ENCODE measurements at regions not wholly inside any gene's neighbourhood (a gene's known extent, or its start where the extent isn't known, plus 50 kb on each side); places are given as distances from the start of the nearest gene placed in this dataset.
"Not testable (repeated sequence)": the region's sequence is repeated elsewhere in the genome, so short reads cannot be mapped to it uniquely, and the experiment has no call there.

DNA sequence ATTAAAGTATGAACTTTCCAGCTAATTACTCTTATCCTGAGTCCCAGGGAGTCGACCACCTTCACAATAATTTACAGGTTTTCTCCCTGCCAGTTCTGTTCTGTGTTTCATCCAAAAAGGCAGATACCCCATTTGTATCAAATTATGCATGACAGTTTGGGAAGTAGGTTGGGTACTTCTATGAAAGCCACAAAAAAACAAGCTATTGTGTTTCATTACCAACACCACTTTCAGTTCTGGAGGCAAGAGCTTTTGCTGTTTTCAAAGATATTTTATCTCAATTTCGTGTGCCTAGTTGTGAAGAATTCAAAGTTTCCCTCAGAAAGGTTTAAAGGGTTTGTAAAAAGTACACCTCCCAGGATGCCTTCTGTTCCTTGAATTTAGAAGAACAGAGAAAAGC lies 557.4 kb downstream of the FLRT2 start:
- DNase-seq = no peak

DNA sequence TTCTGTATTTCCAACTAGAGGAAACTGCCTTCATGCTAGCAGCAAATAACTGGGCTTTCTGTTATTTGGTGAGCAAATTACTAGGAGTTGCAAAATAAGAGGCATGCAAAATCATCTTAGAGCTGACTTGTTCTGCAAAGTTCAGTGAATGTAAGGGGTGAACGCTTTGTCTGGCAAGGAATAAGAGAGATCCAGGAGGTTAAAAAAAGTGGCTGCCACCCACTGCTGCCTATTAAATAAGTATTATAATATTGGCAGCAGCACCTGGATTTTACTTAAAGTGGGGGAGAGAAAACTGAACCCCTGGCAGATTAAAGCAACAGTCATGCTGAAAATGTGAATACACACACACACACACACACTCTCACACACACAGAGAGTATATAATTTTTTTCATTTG lies 557.0 kb downstream of the FLRT2 start:
- DNase-seq = peak; percentile 6

DNA sequence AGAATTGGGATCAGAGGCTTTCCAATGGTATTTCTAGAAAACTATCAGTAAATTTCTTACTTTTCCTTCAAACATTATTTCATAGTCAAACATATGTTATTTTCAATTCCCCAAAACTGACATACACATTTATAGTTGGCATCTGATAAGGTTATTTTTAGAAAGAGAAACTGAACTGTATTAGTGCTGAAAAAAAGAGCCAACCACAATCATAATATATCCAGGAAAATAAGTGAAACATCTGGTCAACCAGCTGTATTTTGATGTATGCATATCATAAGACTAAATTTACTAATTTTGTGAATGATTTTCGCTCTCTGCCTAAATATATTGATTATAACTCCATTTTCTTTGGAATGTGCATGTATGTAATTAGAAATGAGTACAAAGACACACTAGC lies 554.2 kb downstream of the FLRT2 start:
- peak; percentile 41 for DNase-seq

DNA sequence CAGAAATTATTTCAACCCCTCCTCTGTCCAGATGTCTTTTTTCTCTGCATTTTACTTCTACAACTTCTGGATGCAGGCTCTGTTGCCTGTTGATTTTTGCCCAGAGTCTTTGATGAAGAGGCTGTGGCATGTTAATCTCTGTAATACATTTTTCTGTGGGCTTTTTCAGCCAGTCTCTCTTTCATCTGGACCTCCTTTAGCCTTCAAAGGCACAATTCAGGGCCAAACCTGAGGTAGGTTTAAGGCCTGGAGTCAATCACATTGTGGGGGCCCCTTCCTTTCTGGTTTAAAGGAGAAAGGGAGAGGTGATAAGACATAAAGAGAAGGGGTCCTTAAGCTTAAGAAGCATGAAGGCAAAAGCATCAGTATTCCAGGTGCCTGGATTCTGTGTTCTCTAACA lies 553.7 kb downstream of the FLRT2 start:
- DNase-seq = no peak

DNA sequence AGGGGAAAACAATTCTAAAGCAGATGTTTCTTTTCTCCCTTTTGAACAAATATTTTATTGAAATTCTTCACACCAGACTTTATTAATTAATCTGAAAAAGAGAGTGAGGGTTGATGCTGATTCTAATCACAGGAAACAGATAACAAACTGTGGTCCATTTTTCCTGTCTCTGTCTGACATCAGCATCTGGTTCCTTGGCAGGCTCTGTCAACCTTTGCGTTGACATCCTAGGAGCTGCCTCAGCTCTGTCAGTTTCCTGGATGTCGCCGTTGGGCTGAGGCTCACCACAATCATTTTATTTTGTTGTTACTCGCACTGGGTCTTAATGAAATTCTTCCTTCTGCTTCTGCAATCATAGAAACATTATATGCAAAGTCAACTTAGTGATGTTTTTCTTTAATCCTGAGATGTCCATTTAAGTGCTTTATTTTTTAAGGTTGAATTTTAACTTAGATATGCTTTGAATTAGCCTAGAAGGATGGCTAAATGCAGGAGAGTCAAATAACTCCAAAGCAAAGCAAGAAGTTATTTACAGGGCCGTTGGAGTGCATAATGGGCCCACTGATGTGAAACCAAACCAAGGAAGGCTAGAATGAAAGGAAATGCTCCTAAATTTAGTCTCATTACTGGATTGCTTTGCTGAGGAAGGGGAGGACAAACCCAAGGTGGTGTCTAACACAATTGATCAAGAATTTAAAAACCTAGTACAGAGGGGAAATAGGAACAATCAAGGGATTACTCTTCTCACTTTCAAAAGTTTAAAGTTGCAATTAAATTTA lies 542.4 kb downstream of the FLRT2 start:
- peak; percentile 63 for DNase-seq

DNA sequence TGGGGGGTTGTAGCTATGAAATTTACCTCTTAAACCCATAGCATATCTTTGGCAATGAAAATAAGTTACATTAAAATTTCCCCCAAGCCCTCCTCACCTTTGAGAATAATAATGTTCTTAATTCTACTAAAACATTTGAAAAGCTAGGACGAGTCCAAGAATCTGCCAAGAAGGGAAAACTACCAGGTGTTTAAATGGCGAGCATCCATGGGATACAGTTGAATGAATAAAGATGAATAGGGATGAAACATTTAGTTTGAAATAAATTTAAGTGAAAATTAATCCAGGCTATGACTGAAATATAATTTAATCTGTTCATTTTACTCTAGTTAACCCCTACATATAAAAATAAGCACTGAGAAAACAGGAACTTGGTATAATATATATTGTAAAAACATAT lies 536.7 kb downstream of the FLRT2 start:
- no peak for DNase-seq

DNA sequence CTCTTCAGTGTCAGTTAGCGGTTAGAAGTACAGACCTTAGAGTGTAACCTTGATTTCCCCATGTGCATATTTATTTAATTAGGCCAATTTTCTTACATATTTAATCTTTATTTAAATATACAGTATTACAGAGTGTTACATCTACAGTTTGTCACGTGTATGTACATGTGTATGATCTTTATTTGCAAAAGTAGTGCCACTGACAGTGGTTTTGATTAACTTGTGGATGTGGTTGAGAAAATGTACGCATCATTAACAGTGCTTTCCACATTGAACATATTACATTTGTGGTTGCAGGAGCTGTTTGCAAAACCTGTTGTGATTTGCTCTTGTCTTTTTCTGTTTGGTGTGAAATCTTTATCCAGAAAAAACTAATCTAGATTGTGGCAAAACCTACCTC lies 535.5 kb downstream of the FLRT2 start:
- no peak for DNase-seq

DNA sequence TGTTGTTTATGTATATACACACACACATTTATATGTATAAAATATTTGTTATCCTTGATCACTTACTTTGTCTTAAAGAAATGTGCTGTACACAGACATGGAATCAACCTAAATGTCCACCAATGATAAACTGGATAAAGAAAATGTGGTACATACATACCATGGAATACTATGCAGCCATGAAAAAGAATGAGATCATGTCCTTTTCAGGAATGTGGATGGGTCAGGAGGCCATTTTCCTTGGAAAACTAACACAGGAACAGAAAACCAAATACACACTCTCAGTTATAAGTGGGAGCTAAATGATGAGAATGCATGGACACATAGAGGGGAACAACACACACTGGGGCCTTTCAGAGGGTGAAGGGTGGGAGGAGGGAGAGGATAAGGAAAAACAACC lies 534.7 kb downstream of the FLRT2 start:
- not testable (repeated sequence) for DNase-seq

DNA sequence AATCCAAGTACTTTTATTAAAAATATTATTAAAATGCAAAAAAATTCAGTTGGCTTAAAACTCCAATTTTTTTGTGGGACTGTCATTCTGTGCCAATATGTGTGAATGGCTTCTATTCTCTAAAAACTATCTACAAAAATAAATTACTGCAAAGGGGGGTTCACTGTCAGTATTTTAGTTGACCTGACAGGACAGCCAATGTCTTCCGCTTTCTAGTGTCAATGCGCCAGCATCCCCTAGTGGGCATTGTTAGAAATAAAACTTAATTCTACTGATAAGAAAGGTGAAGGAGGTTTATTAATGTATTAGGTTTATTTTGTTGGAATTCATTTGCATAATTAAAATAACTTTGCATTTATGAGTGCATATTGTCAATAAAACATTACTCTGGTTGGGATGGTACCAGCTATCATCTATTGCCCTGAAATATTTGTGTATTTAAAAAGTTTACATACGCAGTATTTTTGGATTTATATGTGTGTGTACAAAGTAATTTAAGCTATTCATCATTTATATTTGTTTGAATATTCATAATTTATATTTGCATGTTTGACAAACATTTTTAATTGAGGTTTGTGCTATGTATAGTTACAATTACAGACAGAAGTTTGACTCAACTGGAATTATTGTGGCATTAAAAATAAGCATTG lies 527.2 kb downstream of the FLRT2 start:
- DNase-seq = peak; percentile 72

DNA sequence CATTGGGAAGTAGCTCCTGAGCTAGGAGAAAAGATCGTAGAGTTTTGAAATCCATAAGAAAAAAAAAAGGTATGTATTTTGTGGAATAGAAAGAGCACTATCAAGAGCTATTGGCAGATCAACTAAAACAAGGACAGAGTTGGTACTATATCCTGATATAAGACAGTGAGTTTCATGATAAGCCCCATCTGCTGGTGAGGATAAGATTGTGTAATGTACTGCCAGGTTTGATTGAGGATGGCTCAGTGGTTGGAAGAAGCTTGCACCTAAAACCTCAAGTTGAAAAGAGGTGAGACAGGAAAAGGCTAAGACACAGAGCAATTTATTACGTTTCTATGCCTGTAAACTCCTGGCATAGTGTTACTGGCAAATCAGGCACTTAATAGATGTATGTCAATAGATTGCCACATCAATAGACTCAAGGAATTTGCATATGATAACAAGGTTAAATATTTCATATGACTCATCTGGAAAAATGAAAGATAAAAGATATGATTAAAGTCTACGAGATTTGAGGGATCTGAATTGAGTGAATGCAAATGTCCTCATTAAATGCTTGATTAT lies 525.6 kb downstream of the FLRT2 start:
- DNase-seq = peak; percentile 47

DNA sequence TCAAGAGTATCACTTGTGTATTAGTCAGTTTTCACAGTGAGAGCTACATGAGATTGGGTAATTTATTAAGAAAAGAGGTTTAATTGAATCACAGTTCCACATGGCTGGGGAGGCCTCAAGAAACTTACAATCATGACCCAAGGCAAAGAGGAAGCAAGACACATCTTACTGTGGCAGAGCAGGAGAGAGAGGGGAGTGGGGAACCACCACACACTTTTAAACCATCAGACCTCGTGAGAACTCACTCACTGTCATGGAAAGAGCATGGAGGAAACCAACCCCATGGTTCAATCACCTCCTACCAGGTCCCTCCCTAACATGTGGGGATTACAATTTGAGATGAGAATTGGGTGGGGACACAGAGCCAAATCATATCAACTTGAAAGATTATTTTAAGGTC lies 522.9 kb downstream of the FLRT2 start:
- no peak for DNase-seq

DNA sequence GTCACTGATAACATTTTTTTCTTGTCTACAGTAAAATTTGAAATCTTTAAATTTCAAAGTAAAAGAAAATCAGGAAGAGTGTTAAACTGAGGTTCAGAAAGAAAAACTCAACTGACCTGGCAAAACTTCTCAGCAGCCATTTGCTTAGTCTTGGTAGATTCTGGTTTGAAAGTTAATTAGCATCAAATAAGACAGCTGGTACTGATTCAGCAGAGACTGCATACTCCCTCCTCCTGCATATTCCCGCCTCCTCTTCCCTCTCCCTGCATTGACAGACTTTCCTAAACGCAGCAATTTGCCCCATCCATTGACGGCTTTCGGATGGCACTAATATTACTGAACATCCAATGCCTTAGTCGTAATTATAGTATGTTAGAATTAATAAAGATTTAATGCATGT lies 520.8 kb downstream of the FLRT2 start:
- DNase-seq = no peak

DNA sequence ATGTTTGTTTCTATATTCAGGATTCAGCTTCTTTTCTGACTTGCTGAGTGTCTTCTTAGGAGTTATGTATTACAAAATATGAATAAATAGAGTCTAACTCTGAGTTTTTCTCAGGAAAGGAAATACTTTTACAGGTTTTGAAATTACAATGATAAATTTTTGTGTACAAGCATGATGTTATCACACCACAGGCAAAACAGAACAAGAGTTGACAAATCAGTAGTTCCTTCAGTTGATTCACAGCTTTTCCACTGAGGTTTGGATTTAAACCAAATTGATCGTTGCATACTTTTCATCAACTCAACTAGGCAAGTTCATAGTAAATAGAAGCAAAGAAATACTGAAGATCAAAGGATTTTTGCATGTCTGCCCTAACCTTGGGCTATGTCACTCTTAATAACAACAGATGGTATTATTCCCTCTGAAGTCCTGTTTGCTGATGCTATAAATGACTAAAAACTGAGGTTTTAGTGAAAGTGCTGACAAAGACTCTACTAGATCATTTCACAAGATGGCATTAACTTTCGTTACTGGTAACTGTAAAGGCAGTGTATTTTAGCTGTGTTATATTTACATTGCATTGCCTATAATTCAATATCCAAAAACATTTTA lies 520.2 kb downstream of the FLRT2 start:
- no peak for DNase-seq

DNA sequence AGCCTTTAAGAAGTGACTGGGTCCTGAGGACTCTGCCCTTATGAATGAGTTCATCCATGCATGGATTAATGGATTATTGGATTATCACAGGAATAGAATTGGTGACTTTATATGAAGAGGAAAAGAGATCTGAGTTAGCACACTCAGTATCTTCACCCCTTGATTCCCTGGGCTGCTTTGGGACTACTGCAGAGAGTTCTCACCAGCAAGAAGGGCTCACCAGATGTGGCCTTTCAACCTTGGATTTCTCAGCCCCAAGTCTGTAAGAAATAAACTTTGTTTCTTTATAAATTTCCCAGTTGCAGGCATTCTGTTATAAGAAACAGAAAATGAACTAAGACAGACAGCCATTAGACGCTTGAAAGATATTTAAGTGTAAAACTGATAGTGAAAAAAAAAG lies 509.2 kb downstream of the FLRT2 start:
- DNase-seq = no peak

DNA sequence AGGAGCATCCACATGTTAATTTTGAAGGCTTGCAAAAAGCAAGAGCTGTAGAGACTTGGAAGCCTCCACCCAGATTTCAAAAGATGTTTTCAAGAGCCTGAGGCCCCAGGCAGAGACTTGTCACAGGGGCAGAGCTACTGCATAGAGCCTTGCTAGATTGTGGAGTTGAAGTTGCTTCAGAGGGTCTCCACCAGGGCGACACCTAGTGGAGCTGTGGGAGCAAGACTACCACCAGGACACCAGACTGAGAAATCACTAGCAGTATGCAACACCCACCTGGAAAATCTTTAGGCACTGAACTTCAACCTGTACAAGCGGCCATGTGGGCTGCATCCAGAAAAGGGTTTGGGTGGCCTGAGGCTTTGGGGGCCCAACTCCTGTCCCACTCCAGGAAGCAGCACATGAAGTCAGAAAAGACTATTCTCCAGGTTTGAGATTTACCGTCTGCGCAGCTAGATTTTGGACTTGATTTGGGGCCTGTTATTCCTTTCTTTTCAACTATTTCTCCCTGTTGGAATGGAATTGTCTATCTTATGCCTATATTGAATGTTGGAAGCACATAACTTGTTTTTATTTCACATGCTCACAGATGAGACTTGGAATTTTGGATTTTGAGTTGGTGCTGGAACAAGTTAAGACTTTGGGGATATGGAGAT lies 508.6 kb downstream of the FLRT2 start:
- peak; percentile 76 for DNase-seq

DNA sequence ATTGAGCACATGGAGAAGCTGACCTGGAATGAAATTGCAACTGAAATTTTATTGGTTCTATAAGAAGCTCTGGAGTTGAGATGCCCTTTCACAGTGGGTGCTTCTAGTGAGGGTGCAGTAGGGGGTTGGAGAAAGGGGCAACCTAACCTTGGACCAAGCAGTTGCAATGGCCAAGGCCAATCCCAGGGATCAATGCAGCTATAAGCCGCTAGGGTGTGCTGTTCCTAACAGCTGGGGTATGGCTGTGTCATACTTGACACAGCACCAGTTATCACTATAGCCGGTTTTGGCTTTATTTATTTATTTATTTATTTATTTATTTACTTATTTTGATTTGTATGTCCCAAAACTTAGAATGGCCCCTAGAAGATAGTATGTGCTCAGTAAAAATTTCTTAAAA lies 505.9 kb downstream of the FLRT2 start:
- DNase-seq = peak; percentile 44

DNA sequence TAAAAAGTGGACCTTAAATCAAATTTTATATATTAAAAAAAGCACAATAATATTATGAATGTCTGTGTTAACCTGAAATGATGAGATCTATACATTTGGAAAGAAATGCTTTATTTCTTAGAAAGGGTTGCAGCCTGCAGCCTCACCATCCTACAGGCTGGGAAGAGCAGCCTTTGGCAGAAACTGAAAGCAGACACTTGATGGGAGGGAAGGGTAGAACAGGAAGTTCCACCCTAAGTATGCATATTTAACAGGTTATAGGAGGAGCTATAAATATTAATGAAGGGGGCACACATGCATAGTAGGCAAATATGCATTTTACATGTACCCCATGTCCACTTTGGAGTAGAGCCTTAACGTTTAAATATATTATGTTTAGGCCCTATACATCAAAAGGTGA lies 498.0 kb downstream of the FLRT2 start:
- DNase-seq = no peak

DNA sequence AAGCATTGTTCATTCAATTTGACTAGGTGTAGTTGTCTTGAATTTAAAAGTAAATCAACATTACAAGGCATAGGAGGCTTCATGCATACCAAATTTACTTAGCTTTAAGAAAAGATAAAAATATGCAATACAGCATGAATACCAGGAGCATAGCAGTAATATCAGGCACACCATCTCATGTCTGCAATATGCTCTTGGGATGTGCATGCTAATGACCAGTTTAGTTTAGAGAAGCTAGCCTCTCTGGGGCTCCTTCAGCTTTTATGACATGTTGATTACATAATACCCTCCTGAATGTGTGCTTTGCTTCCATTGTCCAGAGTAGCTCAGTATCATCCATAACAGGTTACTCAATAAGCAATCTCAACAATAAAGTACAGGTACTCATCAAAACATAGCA lies 497.2 kb downstream of the FLRT2 start:
- peak; percentile 3 for DNase-seq

DNA sequence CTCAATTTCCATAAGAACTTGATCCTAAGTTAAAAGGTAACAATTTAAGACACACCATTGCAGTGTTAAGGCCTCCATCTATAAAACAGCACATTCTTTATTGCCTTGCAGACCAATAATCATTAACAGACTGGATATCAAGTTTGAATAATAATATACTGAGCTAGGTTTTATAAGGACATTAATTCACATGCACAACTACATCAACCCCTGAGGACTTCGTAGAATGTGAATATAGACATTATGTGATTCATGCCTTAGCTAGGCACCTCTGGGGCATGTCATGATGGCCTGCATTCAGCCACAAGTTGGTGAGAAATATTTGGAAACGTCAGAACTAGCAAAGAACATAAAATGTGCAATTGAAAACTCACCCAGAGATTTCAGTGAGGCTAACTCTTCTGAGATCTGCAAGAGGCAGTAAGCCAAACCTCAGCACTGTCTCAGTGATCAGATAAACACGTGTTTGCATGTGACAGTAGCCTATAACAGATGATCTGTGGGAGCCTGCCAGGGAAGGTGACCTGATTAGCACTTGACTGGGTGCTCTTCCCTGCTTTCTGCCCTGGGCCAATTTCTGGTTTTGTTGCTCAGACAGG lies 492.2 kb downstream of the FLRT2 start:
- DNase-seq = peak; percentile 30

DNA sequence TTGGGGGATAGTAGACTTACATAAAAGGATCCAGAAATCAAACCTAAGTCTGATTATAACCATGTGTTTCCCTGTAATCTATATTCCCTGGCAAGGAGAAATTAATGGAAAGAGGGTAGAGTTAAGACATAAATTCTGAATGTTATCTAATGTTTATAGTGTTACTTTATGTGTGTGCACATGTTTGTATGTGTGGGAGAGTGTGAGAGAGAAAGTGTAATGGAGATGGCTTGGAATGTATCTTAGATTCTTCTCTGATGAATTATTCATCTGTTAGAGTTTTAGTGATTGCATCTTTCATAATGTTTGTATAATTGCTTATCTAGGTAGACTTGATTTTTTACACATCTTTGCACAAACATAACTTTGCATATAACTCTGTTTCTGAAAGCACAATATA lies 490.9 kb downstream of the FLRT2 start:
- no peak for DNase-seq

DNA sequence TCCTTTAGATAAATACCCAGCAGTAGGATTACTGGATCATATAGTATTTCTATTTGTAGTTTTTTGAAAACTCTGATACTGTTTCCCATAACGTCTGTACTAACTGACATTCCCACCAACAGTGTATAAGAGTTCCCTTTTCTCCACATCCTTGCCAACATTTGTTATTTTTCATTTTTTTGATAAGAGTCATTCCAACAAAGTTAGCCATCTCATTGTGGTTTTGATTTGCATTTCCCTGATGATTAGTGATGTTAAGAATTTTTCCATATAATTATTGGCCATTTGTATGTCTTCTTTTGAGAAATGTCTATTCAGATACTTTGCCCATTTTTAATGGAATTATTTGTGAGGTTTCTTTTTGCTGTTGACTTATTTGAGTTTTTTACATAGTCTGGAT lies 486.0 kb downstream of the FLRT2 start:
- DNase-seq = no peak

DNA sequence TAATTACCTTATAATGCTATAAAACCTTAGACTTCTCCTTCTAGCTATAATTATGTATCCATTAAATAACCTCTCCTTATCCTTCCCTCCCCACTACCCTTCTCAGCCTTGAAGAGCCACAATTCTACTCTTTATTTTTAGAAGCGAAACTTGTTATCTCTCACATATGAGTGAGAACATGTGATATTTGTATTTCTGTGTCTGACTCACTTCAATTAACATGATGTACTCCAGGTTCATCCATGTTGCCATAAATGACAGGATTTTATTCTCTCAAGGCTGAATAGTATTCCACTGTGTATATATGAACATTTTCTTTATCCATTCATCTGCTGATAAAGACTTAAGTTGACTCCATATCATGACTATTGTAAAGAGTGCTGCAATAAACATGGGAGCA lies 485.6 kb downstream of the FLRT2 start:
- DNase-seq = no peak

DNA sequence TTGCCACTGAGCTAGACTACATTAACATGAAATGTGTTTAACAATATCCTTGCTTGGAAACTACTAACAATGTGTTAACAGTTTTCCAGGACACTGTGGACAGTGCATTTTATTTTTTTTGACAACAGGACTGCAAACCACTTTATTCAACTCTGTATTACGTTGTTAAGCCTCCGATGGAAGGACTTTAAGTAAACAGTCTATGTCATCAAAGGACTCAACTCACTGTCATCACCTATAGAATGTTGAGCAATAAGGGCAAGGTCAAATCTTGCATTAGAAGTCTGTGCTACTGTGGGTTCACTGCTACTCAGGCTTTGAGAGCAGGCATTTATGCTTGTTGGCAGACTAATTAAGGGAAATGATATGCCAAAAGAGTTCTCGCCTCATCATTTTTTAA lies 483.7 kb downstream of the FLRT2 start:
- DNase-seq = no peak
